ENCODE measurements at regions not wholly inside any gene's neighbourhood (a gene's known extent, or its start where the extent isn't known, plus 50 kb on each side); places are given as distances from the start of the nearest gene placed in this dataset.
"Not testable (repeated sequence)": the region's sequence is repeated elsewhere in the genome, so short reads cannot be mapped to it uniquely, and the experiment has no call there.

- Mint-ChIP-seq H3K9me3 (no peaks in the 10 kb centered on the region), H3K36me3 (no peaks in the 10 kb centered on the region), H3K4me3 (no peak overlapping the region), H3K27ac (no peak overlapping the region), H3K4me1 (no peaks in the 10 kb centered on the region), H3K27me3 (peaks cover 3% of the 10 kb centered on the region)
These were observed 63.1 kb downstream of the MATN1 start for GRCh38 chr1:30660241-30660640.

DNA sequence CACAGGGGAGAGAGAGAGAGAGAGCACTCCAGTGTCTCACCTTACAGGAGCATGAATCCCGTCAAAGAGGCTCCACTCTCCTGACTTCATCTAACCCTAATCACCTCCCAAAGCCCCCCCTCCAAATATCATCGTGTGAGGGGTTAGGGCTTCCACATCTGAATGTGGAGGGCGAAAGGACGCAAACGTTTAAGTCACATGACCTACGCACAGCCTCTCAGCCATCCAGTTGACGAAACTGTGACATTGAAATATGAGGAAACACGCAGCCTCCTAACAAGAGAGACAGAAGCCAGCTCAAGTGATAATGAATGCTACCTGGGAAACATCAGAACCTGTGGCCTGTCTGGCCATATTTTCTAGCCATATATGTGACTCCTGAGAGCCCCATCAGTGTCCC, 63.7 kb downstream of the MATN1 start:
- Mint-ChIP-seq H3K9me3 (no peaks in the 10 kb centered on the region), H3K4me3 (no peak overlapping the region), H3K27me3 (peaks cover 3% of the 10 kb centered on the region), H3K27ac (no peak overlapping the region), H3K36me3 (no peaks in the 10 kb centered on the region), H3K4me1 (no peaks in the 10 kb centered on the region)

GRCh38 chr1:30658375-30658774, 65.0 kb downstream of the MATN1 start:
- H3K27ac Mint-ChIP-seq, H3K4me3 Mint-ChIP-seq, H3K27me3 Mint-ChIP-seq, H3K36me3 Mint-ChIP-seq, H3K9me3 Mint-ChIP-seq, H3K4me1 Mint-ChIP-seq: not testable (repeated sequence)

DNA sequence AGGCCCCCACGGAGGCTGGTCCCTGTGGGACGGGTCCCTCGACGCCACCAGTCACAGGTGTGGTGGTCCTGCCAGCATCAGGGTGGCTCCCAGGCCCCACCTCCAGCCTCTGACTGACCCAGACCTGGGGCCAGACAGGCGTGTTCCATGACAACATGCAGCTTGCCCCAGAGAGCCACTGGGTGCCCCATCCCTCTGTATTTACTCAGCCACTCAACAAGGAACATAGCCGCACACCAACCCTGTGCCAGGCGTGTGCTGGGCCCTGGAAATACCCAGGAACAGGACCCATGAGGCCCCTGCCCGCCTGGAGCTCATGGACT, 65.4 kb downstream of the MATN1 start:
- Mint-ChIP-seq H3K27ac (no peak overlapping the region), H3K27me3 (peaks cover 3% of the 10 kb centered on the region), H3K36me3 (no peaks in the 10 kb centered on the region), H3K4me3 (no peak overlapping the region), H3K9me3 (no peaks in the 10 kb centered on the region), H3K4me1 (no peaks in the 10 kb centered on the region)

DNA sequence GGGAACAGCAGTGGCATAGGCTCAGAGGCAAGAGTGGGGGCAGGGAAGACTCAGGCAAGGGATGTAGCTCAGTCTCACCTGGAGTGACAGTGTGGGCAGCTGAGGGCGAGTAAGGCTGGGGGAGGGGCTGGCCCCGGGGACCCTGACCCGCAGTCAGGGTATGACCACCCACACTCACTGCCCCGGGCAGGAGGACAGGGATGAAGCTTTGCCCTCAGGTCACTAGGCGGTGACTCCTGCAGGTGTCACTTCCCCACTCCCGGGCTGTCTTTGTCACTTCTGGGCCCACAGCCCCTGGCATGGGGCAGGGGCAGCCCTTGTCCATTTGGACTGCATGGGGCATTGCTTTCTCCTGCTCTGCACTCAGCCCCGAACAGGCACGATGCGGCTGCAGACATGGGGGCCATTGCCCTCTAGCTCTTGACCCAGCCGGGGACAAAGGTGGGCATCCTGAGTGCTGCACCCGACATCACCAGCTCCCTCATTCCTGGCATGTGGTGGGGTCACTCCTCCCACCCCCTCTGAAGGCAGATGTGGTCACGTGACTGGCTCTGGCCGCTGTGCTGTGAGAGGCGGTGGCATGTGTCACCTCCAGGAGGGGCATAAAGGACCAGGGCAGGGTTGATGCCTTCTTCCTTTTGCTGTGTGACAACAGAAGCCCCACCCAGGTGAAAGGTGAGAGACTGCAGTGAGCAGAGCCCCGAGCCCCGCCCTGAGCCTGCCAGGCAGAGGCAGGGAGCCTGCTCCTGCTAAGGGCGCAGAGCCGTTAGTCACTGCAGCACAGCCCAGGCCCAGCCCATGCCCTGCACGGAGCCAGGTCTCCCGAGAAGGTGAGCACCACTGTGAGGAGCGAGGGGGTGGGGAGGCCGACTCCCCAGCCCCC, 66.0 kb downstream of the MATN1 start:
- H3K27me3 Mint-ChIP-seq, result peaks cover 4% of the 10 kb centered on the region
- no peaks in the 10 kb centered on the region for H3K4me1 Mint-ChIP-seq
- no peaks in the 10 kb centered on the region for H3K36me3 Mint-ChIP-seq
- no peak overlapping the region for H3K4me3 Mint-ChIP-seq
- no peak overlapping the region for H3K27ac Mint-ChIP-seq
- H3K9me3 Mint-ChIP-seq, result no peaks in the 10 kb centered on the region

DNA sequence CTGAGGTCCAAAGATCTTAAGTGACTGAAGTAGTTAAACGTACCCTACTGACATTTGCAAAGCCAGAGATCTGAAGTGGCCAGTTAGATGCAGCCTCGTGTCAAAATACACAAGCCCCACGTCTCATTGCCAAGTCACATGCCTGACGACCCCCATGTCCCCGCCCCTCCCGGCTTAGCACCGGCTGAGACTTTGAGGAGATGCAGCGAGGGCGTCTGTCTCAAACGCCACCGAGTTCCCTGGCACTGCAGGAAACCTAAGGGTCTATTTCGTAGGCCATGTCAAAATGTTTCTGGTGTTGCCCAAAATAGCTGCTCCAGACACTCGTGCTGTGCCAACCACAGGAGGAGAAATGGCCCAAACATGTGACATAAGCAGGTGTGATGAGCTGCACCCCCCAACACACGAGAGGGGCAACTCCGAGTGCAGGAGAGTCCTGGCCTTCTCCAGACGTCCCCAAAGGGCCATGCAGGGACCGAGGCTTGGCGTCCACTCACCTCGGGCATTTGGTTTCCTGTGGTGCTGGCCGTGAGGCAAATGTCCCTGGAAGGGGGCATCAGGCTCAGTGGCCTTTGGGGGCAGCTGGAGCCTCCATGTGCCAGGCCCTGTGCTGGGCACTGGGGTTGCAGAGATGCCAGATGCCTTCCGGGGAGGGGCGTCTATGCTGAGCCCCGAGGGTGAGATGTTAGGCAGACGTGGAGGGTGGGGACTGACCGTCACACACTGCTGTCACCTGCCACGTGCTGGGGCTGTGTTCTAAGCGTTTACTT, 67.0 kb downstream of the MATN1 start:
- Mint-ChIP-seq H3K36me3 (no peaks in the 10 kb centered on the region), H3K27ac (no peak overlapping the region), H3K9me3 (no peaks in the 10 kb centered on the region), H3K4me1 (no peaks in the 10 kb centered on the region), H3K4me3 (no peak overlapping the region), H3K27me3 (peaks cover 5% of the 10 kb centered on the region)

- Mint-ChIP-seq H3K36me3 (no peaks in the 10 kb centered on the region), H3K27me3 (peaks cover 7% of the 10 kb centered on the region), H3K4me3 (no peak overlapping the region), H3K9me3 (no peaks in the 10 kb centered on the region), H3K27ac (no peak overlapping the region), H3K4me1 (peaks cover 3% of the 10 kb centered on the region)
These were observed 67.7 kb downstream of the MATN1 start for GRCh38 chr1:30655672-30656071.

- no peak overlapping the region for H3K4me3 Mint-ChIP-seq
- no peaks in the 10 kb centered on the region for H3K36me3 Mint-ChIP-seq
- no peak overlapping the region for H3K27ac Mint-ChIP-seq
- peaks cover 12% of the 10 kb centered on the region for H3K27me3 Mint-ChIP-seq
- H3K9me3 Mint-ChIP-seq, result no peaks in the 10 kb centered on the region
- peaks cover 17% of the 10 kb centered on the region for H3K4me1 Mint-ChIP-seq
These were observed 69.2 kb downstream of the MATN1 start for GRCh38 chr1:30654188-30654587.

- Mint-ChIP-seq H3K36me3 (no peaks in the 10 kb centered on the region), H3K27me3 (peaks cover 10% of the 10 kb centered on the region), H3K4me3 (no peak overlapping the region)
These were observed 71.1 kb downstream of the MATN1 start for GRCh38 chr1:30652152-30652841.

GRCh38 chr1:30651395-30651794, 72.0 kb downstream of the MATN1 start:
- H3K4me1 Mint-ChIP-seq, result peaks cover 17% of the 10 kb centered on the region
- not testable (repeated sequence) for H3K9me3 Mint-ChIP-seq, H3K36me3 Mint-ChIP-seq, H3K27ac Mint-ChIP-seq, H3K4me3 Mint-ChIP-seq
- peaks cover 11% of the 10 kb centered on the region for H3K27me3 Mint-ChIP-seq

More at GRCh38 chr1:30652152-30652841, 71.1 kb downstream of the MATN1 start:
- H3K9me3 Mint-ChIP-seq, result no peaks in the 10 kb centered on the region
- H3K27ac Mint-ChIP-seq, result no peak overlapping the region
- peaks cover 17% of the 10 kb centered on the region for H3K4me1 Mint-ChIP-seq

- H3K27me3 Mint-ChIP-seq, result peaks cover 13% of the 10 kb centered on the region
- H3K4me1 Mint-ChIP-seq, result peaks cover 17% of the 10 kb centered on the region
- no peaks in the 10 kb centered on the region for H3K36me3 Mint-ChIP-seq
- no peak overlapping the region for H3K4me3 Mint-ChIP-seq
- H3K9me3 Mint-ChIP-seq, result no peaks in the 10 kb centered on the region
- H3K27ac Mint-ChIP-seq, result no peak overlapping the region
These were observed 72.4 kb downstream of the MATN1 start for GRCh38 chr1:30650968-30651320.

- Mint-ChIP-seq H3K4me3 (no peak overlapping the region), H3K9me3 (no peaks in the 10 kb centered on the region), H3K27me3 (peaks cover 19% of the 10 kb centered on the region), H3K36me3 (no peaks in the 10 kb centered on the region), H3K27ac (peak overlapping the region; percentile 25), H3K4me1 (peaks cover 17% of the 10 kb centered on the region)
These were observed 73.1 kb downstream of the MATN1 start for GRCh38 chr1:30650038-30650967.

GRCh38 chr1:30649321-30649991, 73.9 kb downstream of the MATN1 start:
- Mint-ChIP-seq H3K4me3 (no peak overlapping the region), H3K9me3 (no peaks in the 10 kb centered on the region), H3K4me1 (peaks cover 17% of the 10 kb centered on the region), H3K27ac (no peak overlapping the region), H3K27me3 (peaks cover 21% of the 10 kb centered on the region), H3K36me3 (no peaks in the 10 kb centered on the region)

GRCh38 chr1:30648408-30649000, 74.9 kb downstream of the MATN1 start:
- Mint-ChIP-seq H3K36me3 (no peaks in the 10 kb centered on the region), H3K27me3 (peaks cover 25% of the 10 kb centered on the region), H3K4me3 (no peak overlapping the region), H3K27ac (no peak overlapping the region), H3K4me1 (peaks cover 17% of the 10 kb centered on the region), H3K9me3 (no peaks in the 10 kb centered on the region)
